HG03575 (cell line): ENCODE measurements at regions not wholly inside any gene's neighbourhood (a gene's known extent, or its start where the extent isn't known, plus 50 kb on each side); places are given as distances from the start of the nearest gene placed in this dataset.

Source experiments
- ATAC-seq: cut with Tn5 transposase; IDR thresholded peaks from one replicate; pipeline ENCODE4 v1.9.1; 2021; ENCODE audit not compliant: unreplicated experiment, insufficient number of reproducible peaks, low FRiP score; ENCODE audit errors: extremely low read depth

- ATAC-seq: no peak
Observed at GRCh38 chr11:104623518-104623917, 274.7 kb downstream of the CASP12 start.

- no peak for ATAC-seq
Observed at GRCh38 chr11:104620991-104621390, 277.3 kb downstream of the CASP12 start.

- no peak for ATAC-seq
Observed at GRCh38 chr11:104619751-104620150, 278.5 kb downstream of the CASP12 start.

GRCh38 chr11:104618954-104619353, 279.3 kb downstream of the CASP12 start:
- ATAC-seq: no peak

GRCh38 chr11:104614961-104615360, 283.3 kb downstream of the CASP12 start:
- ATAC-seq: no peak

GRCh38 chr11:104614117-104614680, 284.1 kb downstream of the CASP12 start:
- no peak for ATAC-seq

GRCh38 chr11:104610635-104611034, 287.6 kb downstream of the CASP12 start:
- ATAC-seq: no peak

- ATAC-seq: peak; percentile 89
Observed at GRCh38 chr11:104609311-104610085, 288.8 kb downstream of the CASP12 start.

GRCh38 chr11:104602643-104603042, 295.6 kb downstream of the CASP12 start:
- no peak for ATAC-seq

- no peak for ATAC-seq
Observed at GRCh38 chr11:104594228-104594958, 303.9 kb downstream of the CASP12 start.

GRCh38 chr11:104588970-104589369, 309.3 kb downstream of the CASP12 start:
- ATAC-seq: no peak

GRCh38 chr11:104588446-104588845, 309.8 kb downstream of the CASP12 start:
- ATAC-seq: no peak

- no peak for ATAC-seq
Observed at GRCh38 chr11:104584823-104585222, 313.4 kb downstream of the CASP12 start.

GRCh38 chr11:104583857-104584256, 314.4 kb downstream of the CASP12 start:
- no peak for ATAC-seq

- ATAC-seq: no peak
Observed at GRCh38 chr11:104582431-104582830, 315.8 kb downstream of the CASP12 start.

GRCh38 chr11:104581246-104581980, 316.8 kb downstream of the CASP12 start:
- no peak for ATAC-seq

GRCh38 chr11:104573441-104573990, 324.7 kb downstream of the CASP12 start:
- no peak for ATAC-seq

GRCh38 chr11:104572279-104572678, 326.0 kb downstream of the CASP12 start:
- ATAC-seq: no peak

GRCh38 chr11:104570078-104570701, 328.1 kb downstream of the CASP12 start:
- no peak for ATAC-seq
